ENCODE measurements at regions not wholly inside any gene's neighbourhood (a gene's known extent, or its start where the extent isn't known, plus 50 kb on each side); places are given as distances from the start of the nearest gene placed in this dataset.

- H3K27me3 ChIP-seq (ENCODE audit: control insufficient read depth in 1 of 2, insufficient read depth in 2 of 2, low read length in 2 of 2): no peaks in the 10 kb centered on the region
- Mint-ChIP-seq H3K27me3 (peaks cover 4% of the 10 kb centered on the region), H3K4me1 (ENCODE audit: low read depth) (no peaks in the 10 kb centered on the region), H3K9me3 (no peaks in the 10 kb centered on the region), H3K27ac (no peak overlapping the region), H3K4me3 (no peak overlapping the region), H3K36me3 (ENCODE audit: low read depth) (no peaks in the 10 kb centered on the region)
- TF ChIP-seq CTCF (IDR thresholded peaks at IDR 0.05): no peak
- ChIA-PET CTCF (no interaction called here), POLR2A (no interaction called here)
- no peaks in the 10 kb centered on the region for H3K9me3 ChIP-seq (ENCODE audit: control insufficient read depth in 1 of 2, insufficient read depth in 1 of 2, low read length in 2 of 2)
- no peak overlapping the region for H3K27ac ChIP-seq (ENCODE audit: low read depth in 1 of 2, low read length in 2 of 2)
- no peak overlapping the region for H3K4me3 ChIP-seq (ENCODE audit: low read length)
- intact Hi-C loops (cut with DNase I, micrococcal nuclease): no loop called here
- no peak for DNase-seq
- no peaks in the 10 kb centered on the region for H3K4me1 ChIP-seq (ENCODE audit: insufficient read depth, low read length)
- H3K36me3 ChIP-seq (ENCODE audit: insufficient read depth, low read length): no peaks in the 10 kb centered on the region
- no peak for ATAC-seq (ENCODE audit: poor library complexity)
Measured at GRCh38 chr17:31609996-31610910, 218.8 kb downstream of the RAB11FIP4 start.

- Mint-ChIP-seq H3K36me3 (ENCODE audit: low read depth) (no peaks in the 10 kb centered on the region), H3K27me3 (peaks cover 4% of the 10 kb centered on the region), H3K9me3 (no peaks in the 10 kb centered on the region), H3K4me3 (no peak overlapping the region), H3K27ac (no peak overlapping the region), H3K4me1 (ENCODE audit: low read depth) (no peaks in the 10 kb centered on the region)
- no peak overlapping the region for H3K4me3 ChIP-seq (ENCODE audit: low read length)
- DNase-seq: no peak
- ChIA-PET CTCF (no interaction called here), POLR2A (no interaction called here)
- H3K27me3 ChIP-seq (ENCODE audit: control insufficient read depth in 1 of 2, insufficient read depth in 2 of 2, low read length in 2 of 2): no peaks in the 10 kb centered on the region
- H3K4me1 ChIP-seq (ENCODE audit: insufficient read depth, low read length): no peaks in the 10 kb centered on the region
- no peaks in the 10 kb centered on the region for H3K9me3 ChIP-seq (ENCODE audit: control insufficient read depth in 1 of 2, insufficient read depth in 1 of 2, low read length in 2 of 2)
- no peak overlapping the region for H3K27ac ChIP-seq (ENCODE audit: low read depth in 1 of 2, low read length in 2 of 2)
- no peak for TF ChIP-seq CTCF (IDR thresholded peaks at IDR 0.05)
- no peak for ATAC-seq (ENCODE audit: poor library complexity)
- intact Hi-C loops (cut with DNase I, micrococcal nuclease): no loop called here
- no peaks in the 10 kb centered on the region for H3K36me3 ChIP-seq (ENCODE audit: insufficient read depth, low read length)
Measured at GRCh38 chr17:31609331-31609730, 217.9 kb downstream of the RAB11FIP4 start.

- H3K4me1 ChIP-seq (ENCODE audit: insufficient read depth, low read length): no peaks in the 10 kb centered on the region
- intact Hi-C loops (cut with DNase I, micrococcal nuclease): no loop called here
- H3K36me3 Mint-ChIP-seq (ENCODE audit: low read depth): no peaks in the 10 kb centered on the region
- ATAC-seq (ENCODE audit: poor library complexity) (no peak), DNase-seq (no peak)
- H3K27ac Mint-ChIP-seq: no peak overlapping the region
- no peak overlapping the region for H3K27ac ChIP-seq (ENCODE audit: low read depth in 1 of 2, low read length in 2 of 2)
- H3K9me3 ChIP-seq (ENCODE audit: control insufficient read depth in 1 of 2, insufficient read depth in 1 of 2, low read length in 2 of 2): no peaks in the 10 kb centered on the region
- TF ChIP-seq CTCF (IDR thresholded peaks at IDR 0.05): no peak
- no peaks in the 10 kb centered on the region for H3K27me3 ChIP-seq (ENCODE audit: control insufficient read depth in 1 of 2, insufficient read depth in 2 of 2, low read length in 2 of 2)
- CTCF ChIA-PET: no interaction called here
- no peak overlapping the region for H3K4me3 Mint-ChIP-seq
- H3K4me1 Mint-ChIP-seq (ENCODE audit: low read depth): no peaks in the 10 kb centered on the region
- no peaks in the 10 kb centered on the region for H3K9me3 Mint-ChIP-seq
- H3K27me3 Mint-ChIP-seq: peaks cover 4% of the 10 kb centered on the region
- H3K36me3 ChIP-seq (ENCODE audit: insufficient read depth, low read length): no peaks in the 10 kb centered on the region
- POLR2A ChIA-PET: no interaction called here
- H3K4me3 ChIP-seq (ENCODE audit: low read length): no peak overlapping the region
Measured at GRCh38 chr17:31608659-31609254, 217.3 kb downstream of the RAB11FIP4 start.

All from CD4-positive, alpha-beta T cell (primary cell).